Prostate gland (tissue), 2 donors: ENCODE measurements at regions not wholly inside any gene's neighbourhood (a gene's known extent, or its start where the extent isn't known, plus 50 kb on each side); places are given as distances from the start of the nearest gene placed in this dataset.
"Not testable (repeated sequence)": the region's sequence is repeated elsewhere in the genome, so short reads cannot be mapped to it uniquely, and the experiment has no call there.

Experiments used
- CTCF ChIP-seq, 4 experiments: fragments of 200-600 bp in 2 of 4; fragments of 450-650 bp in 2 of 4; sonication (generic) in 2 of 4; IDR thresholded peaks; 1 replicate in 3 of 4; 2 replicates in 1 of 4; pipeline ENCODE4 v1.5.1; 2016 to 2019; ENCODE audit warnings: antibody characterized with exemption in 4 of 4, mild to moderate bottlenecking in 2 of 4, moderate library complexity in 2 of 4
- POLR2A ChIP-seq: fragments of 450-650 bp; IDR thresholded peaks from one replicate; pipeline ENCODE4 v1.6.1; 2016; ENCODE audit warnings: antibody characterized with exemption, mild to moderate bottlenecking

- not testable (repeated sequence) for TF ChIP-seq CTCF (IDR thresholded peaks at IDR 0.05); POLR2A
These were observed 52.7 kb upstream of the ST3GAL5 start for GRCh38 chr2:85941490-85941889.
